ENCODE measurements at regions not wholly inside any gene's neighbourhood (a gene's known extent, or its start where the extent isn't known, plus 50 kb on each side); places are given as distances from the start of the nearest gene placed in this dataset.

GRCh38 chr5:66353186-66353585 lies 209.1 kb downstream of the SREK1 start:
- no peak overlapping the region for H3K27ac ChIP-seq (ENCODE audit: low read depth, low read length)
- H3K27me3 ChIP-seq (ENCODE audit: control insufficient read depth, insufficient read depth, low read length): no peaks in the 10 kb centered on the region
- no peak overlapping the region for H3K4me3 ChIP-seq (ENCODE audit: low read depth, low read length)
- no peaks in the 10 kb centered on the region for H3K9me3 ChIP-seq (ENCODE audit: control insufficient read depth, insufficient read depth, low read depth, low read length)
- H3K4me1 ChIP-seq (ENCODE audit: control insufficient read depth, insufficient read depth, low read length): no peaks in the 10 kb centered on the region
- H3K36me3 ChIP-seq (ENCODE audit: control insufficient read depth, insufficient read depth, low read length): no peaks in the 10 kb centered on the region
- H3K9ac ChIP-seq (ENCODE audit: low read length): no peak overlapping the region

- Histone ChIP-seq H3K9ac (ENCODE audit: low read length) (no peak overlapping the region), H3K9me3 (ENCODE audit: control insufficient read depth, insufficient read depth, low read depth, low read length) (no peaks in the 10 kb centered on the region), H3K4me3 (ENCODE audit: low read depth, low read length) (no peak overlapping the region), H3K36me3 (ENCODE audit: control insufficient read depth, insufficient read depth, low read length) (no peaks in the 10 kb centered on the region), H3K27ac (ENCODE audit: low read depth, low read length) (no peak overlapping the region), H3K27me3 (ENCODE audit: control insufficient read depth, insufficient read depth, low read length) (no peaks in the 10 kb centered on the region), H3K4me1 (ENCODE audit: control insufficient read depth, insufficient read depth, low read length) (no peaks in the 10 kb centered on the region)
Measured at GRCh38 chr5:66354422-66354821, 210.3 kb downstream of the SREK1 start.

- Histone ChIP-seq H3K4me1 (ENCODE audit: control insufficient read depth, insufficient read depth, low read length) (no peaks in the 10 kb centered on the region), H3K27me3 (ENCODE audit: control insufficient read depth, insufficient read depth, low read length) (no peaks in the 10 kb centered on the region), H3K27ac (ENCODE audit: low read depth, low read length) (no peak overlapping the region), H3K9me3 (ENCODE audit: control insufficient read depth, insufficient read depth, low read depth, low read length) (no peaks in the 10 kb centered on the region), H3K36me3 (ENCODE audit: control insufficient read depth, insufficient read depth, low read length) (no peaks in the 10 kb centered on the region), H3K4me3 (ENCODE audit: low read depth, low read length) (no peak overlapping the region), H3K9ac (ENCODE audit: low read length) (no peak overlapping the region)
Measured at GRCh38 chr5:66356011-66356565, 212.0 kb downstream of the SREK1 start.

- no peaks in the 10 kb centered on the region for H3K4me1 ChIP-seq (ENCODE audit: control insufficient read depth, insufficient read depth, low read length)
- no peak overlapping the region for H3K27ac ChIP-seq (ENCODE audit: low read depth, low read length)
- no peak overlapping the region for H3K9ac ChIP-seq (ENCODE audit: low read length)
- H3K27me3 ChIP-seq (ENCODE audit: control insufficient read depth, insufficient read depth, low read length): no peaks in the 10 kb centered on the region
- H3K36me3 ChIP-seq (ENCODE audit: control insufficient read depth, insufficient read depth, low read length): no peaks in the 10 kb centered on the region
- H3K9me3 ChIP-seq (ENCODE audit: control insufficient read depth, insufficient read depth, low read depth, low read length): no peaks in the 10 kb centered on the region
- no peak overlapping the region for H3K4me3 ChIP-seq (ENCODE audit: low read depth, low read length)
Measured at GRCh38 chr5:66358741-66359140, 214.6 kb downstream of the SREK1 start.

GRCh38 chr5:66361070-66361469 lies 217.0 kb downstream of the SREK1 start:
- no peak overlapping the region for H3K27ac ChIP-seq (ENCODE audit: low read depth, low read length)
- H3K4me3 ChIP-seq (ENCODE audit: low read depth, low read length): no peak overlapping the region
- no peak overlapping the region for H3K9ac ChIP-seq (ENCODE audit: low read length)
- H3K27me3 ChIP-seq (ENCODE audit: control insufficient read depth, insufficient read depth, low read length): no peaks in the 10 kb centered on the region
- no peaks in the 10 kb centered on the region for H3K4me1 ChIP-seq (ENCODE audit: control insufficient read depth, insufficient read depth, low read length)
- no peaks in the 10 kb centered on the region for H3K36me3 ChIP-seq (ENCODE audit: control insufficient read depth, insufficient read depth, low read length)
- H3K9me3 ChIP-seq (ENCODE audit: control insufficient read depth, insufficient read depth, low read depth, low read length): no peaks in the 10 kb centered on the region

GRCh38 chr5:66362046-66362445 lies 217.9 kb downstream of the SREK1 start:
- 0 out of 2 replicates have a peak, but pooled peaks cover 2% of the 10 kb centered on the region for H3K27me3 ChIP-seq (ENCODE audit: control insufficient read depth, insufficient read depth, low read length)
- no peak overlapping the region for H3K4me3 ChIP-seq (ENCODE audit: low read depth, low read length)

GRCh38 chr5:66362687-66363086 lies 218.6 kb downstream of the SREK1 start:
- no peaks in the 10 kb centered on the region for H3K36me3 ChIP-seq (ENCODE audit: control insufficient read depth, insufficient read depth, low read length)
- H3K4me3 ChIP-seq (ENCODE audit: low read depth, low read length): no peak overlapping the region
- H3K9me3 ChIP-seq (ENCODE audit: control insufficient read depth, insufficient read depth, low read depth, low read length): no peaks in the 10 kb centered on the region
- H3K27me3 ChIP-seq (ENCODE audit: control insufficient read depth, insufficient read depth, low read length): 0 out of 2 replicates have a peak, but pooled peaks cover 2% of the 10 kb centered on the region
- no peak overlapping the region for H3K9ac ChIP-seq (ENCODE audit: low read length)
- no peaks in the 10 kb centered on the region for H3K4me1 ChIP-seq (ENCODE audit: control insufficient read depth, insufficient read depth, low read length)
- H3K27ac ChIP-seq (ENCODE audit: low read depth, low read length): no peak overlapping the region

More at GRCh38 chr5:66362046-66362445, 217.9 kb downstream of the SREK1 start:
- H3K9ac ChIP-seq (ENCODE audit: low read length): no peak overlapping the region
- no peaks in the 10 kb centered on the region for H3K4me1 ChIP-seq (ENCODE audit: control insufficient read depth, insufficient read depth, low read length)
- H3K9me3 ChIP-seq (ENCODE audit: control insufficient read depth, insufficient read depth, low read depth, low read length): no peaks in the 10 kb centered on the region
- H3K27ac ChIP-seq (ENCODE audit: low read depth, low read length): no peak overlapping the region
- no peaks in the 10 kb centered on the region for H3K36me3 ChIP-seq (ENCODE audit: control insufficient read depth, insufficient read depth, low read length)

- Histone ChIP-seq H3K9me3 (ENCODE audit: control insufficient read depth, insufficient read depth, low read depth, low read length) (no peaks in the 10 kb centered on the region), H3K27ac (ENCODE audit: low read depth, low read length) (no peak overlapping the region), H3K36me3 (ENCODE audit: control insufficient read depth, insufficient read depth, low read length) (no peaks in the 10 kb centered on the region), H3K9ac (ENCODE audit: low read length) (no peak overlapping the region), H3K4me1 (ENCODE audit: control insufficient read depth, insufficient read depth, low read length) (no peaks in the 10 kb centered on the region), H3K4me3 (ENCODE audit: low read depth, low read length) (no peak overlapping the region), H3K27me3 (ENCODE audit: control insufficient read depth, insufficient read depth, low read length) (0 out of 2 replicates have a peak, but pooled peaks cover 2% of the 10 kb centered on the region)
Measured at GRCh38 chr5:66363097-66363496, 219.0 kb downstream of the SREK1 start.

- no peaks in the 10 kb centered on the region for H3K4me1 ChIP-seq (ENCODE audit: control insufficient read depth, insufficient read depth, low read length)
- H3K27ac ChIP-seq (ENCODE audit: low read depth, low read length): no peak overlapping the region
- no peak overlapping the region for H3K9ac ChIP-seq (ENCODE audit: low read length)
- 0 out of 2 replicates have a peak, but pooled peaks cover 2% of the 10 kb centered on the region for H3K27me3 ChIP-seq (ENCODE audit: control insufficient read depth, insufficient read depth, low read length)
- H3K4me3 ChIP-seq (ENCODE audit: low read depth, low read length): no peak overlapping the region
- H3K36me3 ChIP-seq (ENCODE audit: control insufficient read depth, insufficient read depth, low read length): no peaks in the 10 kb centered on the region
- no peaks in the 10 kb centered on the region for H3K9me3 ChIP-seq (ENCODE audit: control insufficient read depth, insufficient read depth, low read depth, low read length)
Measured at GRCh38 chr5:66364186-66364585, 220.1 kb downstream of the SREK1 start.

- no peaks in the 10 kb centered on the region for H3K4me1 ChIP-seq (ENCODE audit: control insufficient read depth, insufficient read depth, low read length)
- no peak overlapping the region for H3K9ac ChIP-seq (ENCODE audit: low read length)
- H3K27ac ChIP-seq (ENCODE audit: low read depth, low read length): no peak overlapping the region
- 0 out of 2 replicates have a peak, but pooled peaks cover 2% of the 10 kb centered on the region for H3K27me3 ChIP-seq (ENCODE audit: control insufficient read depth, insufficient read depth, low read length)
- no peaks in the 10 kb centered on the region for H3K36me3 ChIP-seq (ENCODE audit: control insufficient read depth, insufficient read depth, low read length)
- H3K9me3 ChIP-seq (ENCODE audit: control insufficient read depth, insufficient read depth, low read depth, low read length): no peaks in the 10 kb centered on the region
- no peak overlapping the region for H3K4me3 ChIP-seq (ENCODE audit: low read depth, low read length)
Measured at GRCh38 chr5:66365981-66366380, 221.9 kb downstream of the SREK1 start.

- no peaks in the 10 kb centered on the region for H3K36me3 ChIP-seq (ENCODE audit: control insufficient read depth, insufficient read depth, low read length)
- H3K9ac ChIP-seq (ENCODE audit: low read length): no peak overlapping the region
- H3K9me3 ChIP-seq (ENCODE audit: control insufficient read depth, insufficient read depth, low read depth, low read length): no peaks in the 10 kb centered on the region
- no peak overlapping the region for H3K4me3 ChIP-seq (ENCODE audit: low read depth, low read length)
- H3K27ac ChIP-seq (ENCODE audit: low read depth, low read length): no peak overlapping the region
- H3K27me3 ChIP-seq (ENCODE audit: control insufficient read depth, insufficient read depth, low read length): 0 out of 2 replicates have a peak, but pooled peaks cover 2% of the 10 kb centered on the region
- H3K4me1 ChIP-seq (ENCODE audit: control insufficient read depth, insufficient read depth, low read length): no peaks in the 10 kb centered on the region
Measured at GRCh38 chr5:66367814-66368541, 223.9 kb downstream of the SREK1 start.
